SW480 (cell line): ENCODE measurements at regions not wholly inside any gene's neighbourhood (a gene's known extent, or its start where the extent isn't known, plus 50 kb on each side); places are given as distances from the start of the nearest gene placed in this dataset.

ENCODE experiments used
- DNase-seq: peaks from one replicate; pipeline ENCODE4 v3.0.0-alpha.2; 2016; ENCODE audit warnings: low spot score

- peak; percentile 67 for DNase-seq
Observed at GRCh38 chr4:26105815-26106699, 192.0 kb downstream of the SMIM20 start.

GRCh38 chr4:26106776-26107175 is 192.8 kb downstream of the SMIM20 start:
- no peak for DNase-seq

DNA sequence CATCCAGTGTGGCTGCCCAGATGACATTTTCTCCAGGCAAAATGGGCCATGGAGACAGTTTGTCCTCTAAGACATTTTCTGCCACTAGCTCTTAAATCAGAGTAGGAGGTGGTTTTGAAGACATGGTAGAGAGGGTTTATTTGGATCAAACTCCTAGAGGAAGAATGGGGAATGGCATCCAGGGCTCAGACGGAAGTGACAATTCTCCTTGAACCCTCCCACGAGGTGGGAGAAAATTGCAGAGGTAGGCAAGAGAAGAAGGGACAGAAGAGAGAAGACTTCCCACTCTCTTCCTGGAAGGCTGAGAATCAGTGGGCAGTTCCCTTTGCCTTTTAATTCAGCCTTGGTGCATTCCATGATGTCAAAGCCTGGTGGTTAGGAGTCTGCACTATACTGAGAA is 194.0 kb downstream of the SMIM20 start:
- no peak for DNase-seq

- peak; percentile 24 for DNase-seq
Observed at GRCh38 chr4:26110493-26110892, 196.5 kb downstream of the SMIM20 start.

- DNase-seq = no peak
Observed at GRCh38 chr4:26113339-26113940, 199.4 kb downstream of the SMIM20 start.

GRCh38 chr4:26116057-26116456 is 202.0 kb downstream of the SMIM20 start:
- peak; percentile 10 for DNase-seq

DNA sequence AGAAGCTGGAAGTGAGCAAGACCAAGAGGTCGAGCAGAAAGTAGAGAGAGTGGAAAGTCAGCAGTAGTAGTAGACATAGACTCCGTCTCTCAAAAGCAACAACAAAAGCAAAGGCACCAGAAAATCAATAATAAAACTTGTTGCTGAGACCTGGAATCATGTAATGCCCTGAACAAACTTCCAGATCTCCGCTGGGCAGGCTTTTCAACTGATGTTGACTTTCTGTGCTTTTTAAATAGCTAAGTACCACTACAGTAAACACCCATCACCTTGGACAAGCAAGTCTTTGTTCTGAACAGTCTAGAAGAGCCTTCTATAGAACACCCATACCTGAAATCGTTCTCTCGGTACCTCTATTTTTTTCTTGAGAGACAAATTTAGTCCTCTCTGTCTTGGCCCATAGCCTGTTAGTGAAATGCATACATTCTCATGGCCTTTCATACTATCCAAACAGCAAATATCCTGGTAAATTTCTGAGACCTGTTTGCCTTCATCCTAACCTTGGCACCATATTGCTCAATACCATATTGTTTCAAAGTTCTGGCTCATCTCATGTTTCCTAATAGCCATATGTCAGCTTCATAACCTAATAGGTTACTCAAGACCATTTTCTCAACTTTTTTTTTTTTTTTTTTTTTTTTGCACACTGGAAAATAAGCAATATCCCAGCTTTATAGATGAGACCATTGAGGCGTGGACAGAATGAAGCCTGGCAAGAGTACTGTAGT is 200.6 kb upstream of the RBPJ start:
- no peak for DNase-seq

DNA sequence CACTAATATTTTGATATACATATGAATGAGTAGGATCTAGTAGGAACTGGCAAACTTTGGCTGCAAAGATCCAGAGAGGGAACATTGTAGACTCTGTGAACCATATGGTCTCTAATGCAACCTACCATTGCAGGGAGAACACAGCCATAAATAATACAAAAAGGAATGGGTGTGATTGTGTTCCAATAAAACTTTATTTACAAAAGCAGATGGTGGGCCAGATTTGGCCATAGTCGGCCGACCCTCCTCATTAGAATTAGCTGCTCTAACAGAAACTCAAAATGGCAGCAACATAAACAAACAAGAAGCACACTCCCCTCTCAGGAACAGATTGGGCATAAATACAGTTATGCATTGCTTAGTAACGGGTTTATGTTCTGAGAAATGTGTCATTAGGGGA is 198.1 kb upstream of the RBPJ start:
- no peak for DNase-seq

DNA sequence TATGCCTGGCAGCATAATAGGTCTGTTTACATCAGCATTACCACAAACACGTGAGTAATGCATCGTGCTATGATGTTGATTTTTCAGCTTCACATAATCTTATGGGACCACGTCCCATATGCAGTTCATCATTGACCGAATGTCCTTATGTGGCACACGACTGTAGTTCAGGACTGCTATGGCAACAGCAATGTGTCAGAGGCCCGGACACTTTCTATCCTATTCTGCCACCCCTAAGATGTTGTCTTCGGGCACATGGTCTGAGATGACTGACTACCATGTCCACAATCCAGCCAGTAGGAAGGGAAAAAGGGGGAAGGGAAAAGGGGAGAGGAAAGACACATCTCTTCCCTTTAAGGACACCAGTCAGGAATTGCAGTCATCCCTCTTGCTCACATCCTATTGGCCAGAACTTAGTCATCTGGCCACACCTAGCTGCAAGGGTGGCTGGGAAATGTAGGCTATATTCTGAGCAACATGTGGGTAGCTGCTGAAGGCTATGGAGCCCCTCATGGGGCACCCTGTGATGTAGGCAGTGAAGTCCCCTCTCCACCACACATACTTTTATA is 196.0 kb upstream of the RBPJ start:
- DNase-seq = no peak

- DNase-seq = no peak
Observed at GRCh38 chr4:26126143-26126718, 194.6 kb upstream of the RBPJ start.

GRCh38 chr4:26126994-26127393 is 193.8 kb upstream of the RBPJ start:
- no peak for DNase-seq

- DNase-seq = no peak
Observed at GRCh38 chr4:26127851-26128337, 192.9 kb upstream of the RBPJ start.

DNA sequence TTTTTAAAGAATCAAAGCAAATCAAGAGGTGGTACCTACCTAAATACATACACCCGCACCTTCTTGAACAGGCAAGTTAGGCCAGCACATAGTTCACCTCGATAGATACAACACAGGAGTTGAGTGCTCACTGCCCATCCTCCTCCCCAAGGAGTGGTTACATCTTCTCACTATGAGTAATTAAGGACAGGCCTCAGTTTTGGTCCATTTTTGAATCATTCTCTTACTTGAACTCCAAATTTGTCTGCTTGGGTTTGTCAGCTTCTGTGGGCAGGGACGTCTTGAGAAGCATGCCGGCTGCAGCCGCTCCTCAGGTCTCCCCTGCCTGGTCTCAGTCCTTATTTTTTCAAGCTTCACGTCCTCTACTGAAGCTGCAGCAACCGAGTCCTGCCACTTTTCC is 190.6 kb upstream of the RBPJ start:
- no peak for DNase-seq

- DNase-seq = no peak
Observed at GRCh38 chr4:26130841-26131432, 189.9 kb upstream of the RBPJ start.

GRCh38 chr4:26131711-26132110 is 189.1 kb upstream of the RBPJ start:
- DNase-seq = no peak

DNA sequence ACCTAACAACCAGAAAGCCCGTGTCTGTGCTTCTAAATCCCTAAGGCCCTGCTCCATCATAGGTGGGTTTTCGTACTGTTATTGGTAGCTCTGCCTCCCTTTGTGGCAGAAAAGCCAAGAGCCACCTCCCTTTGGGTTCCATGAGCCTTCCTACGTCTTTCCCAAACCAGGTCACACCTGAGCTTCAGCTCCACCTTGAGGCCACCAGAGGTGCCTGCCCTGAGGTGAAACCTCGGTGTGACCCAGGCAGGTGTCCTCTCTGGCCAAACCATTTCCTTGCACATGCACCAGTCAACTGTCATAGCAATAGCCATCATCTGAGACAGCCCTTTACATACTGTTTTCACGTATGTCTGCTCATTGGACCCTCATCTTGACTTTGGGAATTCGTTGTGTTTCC is 188.0 kb upstream of the RBPJ start:
- DNase-seq = no peak

DNA sequence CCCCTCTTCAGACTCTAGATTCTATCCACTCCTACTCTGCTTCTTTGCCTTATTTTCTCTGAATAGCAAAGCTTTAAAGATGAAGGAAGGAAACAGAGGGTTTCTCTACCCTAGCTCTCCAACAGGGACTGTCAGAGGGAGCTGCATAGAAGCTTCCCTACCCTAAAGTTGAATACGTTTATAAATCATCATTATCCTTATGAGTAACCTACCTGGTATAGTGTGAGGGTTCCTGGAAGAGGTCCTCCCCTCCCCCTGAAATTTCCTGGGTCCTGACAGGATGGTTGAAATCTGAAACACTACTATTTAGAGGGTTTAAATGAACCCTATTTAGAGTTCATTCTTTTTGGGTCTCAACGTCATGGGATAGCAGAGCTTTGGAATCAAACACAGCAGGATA is 187.0 kb upstream of the RBPJ start:
- no peak for DNase-seq

- DNase-seq = no peak
Observed at GRCh38 chr4:26135331-26135730, 185.5 kb upstream of the RBPJ start.

DNA sequence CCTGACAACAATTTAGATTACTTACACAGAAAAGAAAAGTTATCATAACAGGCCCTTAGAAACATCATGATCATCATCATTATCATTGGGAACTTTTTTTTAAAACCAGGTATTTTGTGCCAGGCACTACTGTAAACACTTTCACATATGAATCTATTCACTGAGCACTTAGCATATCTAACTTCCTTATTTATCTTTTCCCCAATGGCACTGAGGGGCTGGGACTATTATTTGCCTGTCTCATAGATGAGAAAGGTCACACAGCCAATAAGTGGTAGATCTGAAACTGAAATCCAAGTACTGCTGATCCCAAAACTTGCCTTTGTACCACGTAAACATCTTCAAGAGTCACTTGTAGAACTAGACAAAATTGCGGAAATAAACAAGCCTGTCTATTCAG is 184.2 kb upstream of the RBPJ start:
- DNase-seq = no peak

- DNase-seq = no peak
Observed at GRCh38 chr4:26137288-26137687, 183.5 kb upstream of the RBPJ start.

DNA sequence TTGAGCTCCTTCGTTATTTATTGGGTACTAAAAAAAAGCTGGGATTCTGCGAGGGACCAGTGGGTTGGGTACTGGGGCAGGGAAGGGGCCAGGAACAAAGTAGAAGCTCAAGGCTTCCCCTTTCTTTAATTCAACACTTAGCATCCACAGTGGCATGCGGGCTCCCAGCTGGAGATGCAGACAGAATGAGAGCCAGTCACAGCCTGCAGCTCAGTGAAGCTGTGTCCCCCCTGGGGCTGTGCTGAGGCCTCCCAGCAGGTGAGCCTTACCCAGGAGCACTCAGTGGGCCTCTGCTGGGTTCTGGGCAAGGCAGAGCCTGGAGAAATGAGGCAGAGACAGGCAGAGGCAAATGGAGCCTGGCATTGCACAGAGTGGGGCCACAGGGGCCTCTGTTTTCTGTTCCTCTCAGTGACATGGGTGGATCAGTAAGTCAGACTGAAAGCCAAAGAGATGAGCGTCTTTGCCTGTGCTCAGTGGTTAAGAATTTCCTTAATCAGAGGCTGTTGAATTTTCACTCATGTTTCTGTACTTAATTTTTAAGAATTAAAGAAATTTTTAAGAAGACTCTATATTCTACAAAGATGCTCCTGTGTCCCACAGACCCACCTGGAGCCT is 181.4 kb upstream of the RBPJ start:
- no peak for DNase-seq
